ENCODE measurements at regions not wholly inside any gene's neighbourhood (a gene's known extent, or its start where the extent isn't known, plus 50 kb on each side); places are given as distances from the start of the nearest gene placed in this dataset.

DNA sequence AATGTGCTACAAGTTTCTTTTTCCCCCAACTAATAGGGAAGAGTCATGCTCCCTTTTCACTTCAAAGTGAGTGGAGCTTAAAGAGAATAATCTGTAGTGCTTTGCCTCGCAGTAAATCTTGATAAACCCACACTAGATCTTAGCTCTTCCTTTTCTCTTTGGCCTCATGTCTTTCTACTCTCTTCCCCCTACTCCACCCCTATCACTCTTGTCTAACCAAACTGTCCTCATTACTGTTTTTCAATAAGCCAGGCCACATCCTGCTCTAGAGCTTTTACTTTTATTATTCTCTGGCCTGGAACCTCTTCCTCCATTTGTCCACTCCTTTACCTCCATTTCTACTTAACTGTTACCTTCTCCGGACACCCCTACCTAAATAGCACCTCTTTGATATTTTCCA is 291.0 kb upstream of the SATB1 start:
- no peak for TF ChIP-seq TEAD4 (IDR thresholded peaks at IDR 0.05)
- TF ChIP-seq CREB1 (IDR thresholded peaks at IDR 0.05; ENCODE audit: low read depth), result no peak
- TF ChIP-seq FOXM1 (IDR thresholded peaks at IDR 0.05; ENCODE audit: borderline replicate concordance, low read depth), result no peak
- TF ChIP-seq USF1 (IDR thresholded peaks at IDR 0.05), result no peak
- no peak for TF ChIP-seq EGR1 (IDR thresholded peaks at IDR 0.05)
- no peak for TF ChIP-seq TAF1 (IDR thresholded peaks at IDR 0.05; ENCODE audit: low read depth)
- no peak for TF ChIP-seq TCF12 (IDR thresholded peaks at IDR 0.05; ENCODE audit: low read depth)
- TF ChIP-seq CEBPB (IDR thresholded peaks at IDR 0.05), result no peak
- no peak for TF ChIP-seq YY1 (IDR thresholded peaks at IDR 0.05; ENCODE audit: low read depth)
- no peak for TF ChIP-seq MAX (IDR thresholded peaks at IDR 0.05)
- no peak for TF ChIP-seq ZBTB7A (IDR thresholded peaks at IDR 0.05; ENCODE audit: low read depth)

DNA sequence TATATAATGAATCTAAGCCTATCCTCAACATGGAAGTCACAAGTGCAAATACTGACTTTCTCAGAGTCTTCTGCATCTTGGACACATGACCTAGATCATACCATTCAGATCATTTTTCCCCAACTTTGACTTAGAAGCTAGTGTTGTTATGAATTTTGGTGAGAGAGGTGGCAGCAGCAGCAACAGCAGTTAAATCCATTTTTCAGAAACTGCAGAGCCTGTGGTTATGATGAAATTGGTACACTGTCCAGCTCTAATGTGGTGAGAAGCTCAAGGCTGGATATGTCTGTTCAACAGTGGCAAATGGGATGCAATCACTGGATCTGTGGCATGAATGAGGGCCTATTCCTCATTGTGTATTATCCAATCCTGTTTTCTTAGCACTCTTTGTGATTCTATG is 290.1 kb upstream of the SATB1 start:
- TF ChIP-seq FOXM1 (IDR thresholded peaks at IDR 0.05; ENCODE audit: borderline replicate concordance, low read depth) (no peak), USF1 (IDR thresholded peaks at IDR 0.05) (no peak), TCF12 (IDR thresholded peaks at IDR 0.05; ENCODE audit: low read depth) (no peak)

DNA sequence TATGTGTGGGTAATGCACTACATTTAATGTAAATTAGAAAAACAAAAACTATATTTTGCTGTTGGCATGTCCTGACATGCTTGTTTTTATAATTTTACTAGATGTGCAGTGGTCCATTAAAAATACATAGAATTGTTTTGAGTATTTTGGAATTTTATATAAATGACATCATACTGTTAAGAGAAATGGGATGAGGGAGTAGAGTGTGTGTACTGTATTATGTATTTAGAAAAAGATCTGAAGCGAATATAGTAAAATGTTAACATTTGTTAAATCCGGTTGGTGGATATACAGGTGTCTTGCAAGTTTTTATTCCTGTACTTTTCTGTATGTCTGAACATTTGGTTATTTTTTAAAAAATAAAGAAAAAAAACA is 288.4 kb upstream of the SATB1 start:
- no peak for TF ChIP-seq NFIC (IDR thresholded peaks at IDR 0.05)
- TF ChIP-seq EGR1 (IDR thresholded peaks at IDR 0.05), result no peak
- no peak for TF ChIP-seq TAF1 (IDR thresholded peaks at IDR 0.05; ENCODE audit: low read depth)
- no peak for TF ChIP-seq CEBPB (IDR thresholded peaks at IDR 0.05)
- no peak for TF ChIP-seq TCF12 (IDR thresholded peaks at IDR 0.05; ENCODE audit: low read depth)
- no peak for TF ChIP-seq EP300 (IDR thresholded peaks at IDR 0.05; ENCODE audit: borderline replicate concordance)
- TF ChIP-seq USF1 (IDR thresholded peaks at IDR 0.05), result no peak
- TF ChIP-seq TEAD4 (IDR thresholded peaks at IDR 0.05), result no peak
- no peak for TF ChIP-seq MAX (IDR thresholded peaks at IDR 0.05)
- no peak for TF ChIP-seq YY1 (IDR thresholded peaks at IDR 0.05; ENCODE audit: low read depth)

DNA sequence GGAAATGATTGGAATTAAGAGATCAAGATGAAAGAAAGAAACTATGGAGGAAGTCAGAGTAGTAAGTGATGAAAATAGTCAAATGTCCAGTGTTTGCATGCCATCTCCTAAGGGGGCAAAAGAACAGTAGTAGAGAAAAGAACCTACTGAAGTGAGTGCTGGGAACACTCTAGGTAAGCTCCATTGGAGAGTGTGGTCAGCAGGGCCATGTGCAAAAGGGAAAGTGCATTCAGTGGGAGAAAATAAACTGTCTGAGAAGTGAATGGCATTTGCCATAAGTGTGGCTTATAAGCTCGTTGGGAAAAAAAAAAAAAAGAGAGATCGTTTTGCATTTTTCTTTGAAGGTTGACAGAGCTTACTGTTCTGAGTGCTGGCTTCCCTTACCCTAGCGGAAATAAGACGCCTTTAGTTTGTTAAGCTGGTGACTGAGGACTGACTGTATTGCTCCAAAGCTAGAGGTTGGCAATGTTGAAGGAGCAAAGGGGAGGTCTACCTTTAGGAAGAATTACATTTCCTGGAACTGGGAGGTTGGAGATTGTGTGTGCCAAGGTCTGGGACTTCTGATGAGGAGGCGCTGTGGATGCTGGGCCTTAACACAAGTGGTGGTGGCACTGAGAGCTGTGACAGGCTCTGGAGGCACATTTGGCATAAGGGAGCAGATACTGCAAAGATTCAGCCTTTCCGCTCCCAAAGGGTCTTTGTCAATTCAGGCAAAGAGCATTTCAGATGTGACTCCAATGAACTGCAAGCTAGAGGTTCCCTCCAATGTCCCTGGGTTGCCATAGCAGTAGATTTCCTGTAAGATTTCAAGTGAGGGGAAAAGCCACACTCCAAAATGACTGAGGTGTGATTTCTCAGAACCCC is 287.8 kb upstream of the SATB1 start:
- TF ChIP-seq FOXM1 (IDR thresholded peaks at IDR 0.05; ENCODE audit: borderline replicate concordance, low read depth) (no peak), USF1 (IDR thresholded peaks at IDR 0.05) (no peak), ZBTB7A (IDR thresholded peaks at IDR 0.05; ENCODE audit: low read depth) (no peak), CREB1 (IDR thresholded peaks at IDR 0.05; ENCODE audit: low read depth) (no peak), MAX (IDR thresholded peaks at IDR 0.05) (no peak), NFIC (IDR thresholded peaks at IDR 0.05) (no peak), TEAD4 (IDR thresholded peaks at IDR 0.05) (no peak), EP300 (IDR thresholded peaks at IDR 0.05; ENCODE audit: borderline replicate concordance) (no peak), YY1 (IDR thresholded peaks at IDR 0.05; ENCODE audit: low read depth) (no peak), REST (IDR thresholded peaks at IDR 0.05; ENCODE audit: low read depth) (no peak), TCF12 (IDR thresholded peaks at IDR 0.05; ENCODE audit: low read depth) (no peak), CEBPB (IDR thresholded peaks at IDR 0.05) (no peak), TAF1 (IDR thresholded peaks at IDR 0.05; ENCODE audit: low read depth) (no peak), EGR1 (IDR thresholded peaks at IDR 0.05) (no peak), RAD21 (IDR thresholded peaks at IDR 0.05; ENCODE audit: low read depth) (no peak)

DNA sequence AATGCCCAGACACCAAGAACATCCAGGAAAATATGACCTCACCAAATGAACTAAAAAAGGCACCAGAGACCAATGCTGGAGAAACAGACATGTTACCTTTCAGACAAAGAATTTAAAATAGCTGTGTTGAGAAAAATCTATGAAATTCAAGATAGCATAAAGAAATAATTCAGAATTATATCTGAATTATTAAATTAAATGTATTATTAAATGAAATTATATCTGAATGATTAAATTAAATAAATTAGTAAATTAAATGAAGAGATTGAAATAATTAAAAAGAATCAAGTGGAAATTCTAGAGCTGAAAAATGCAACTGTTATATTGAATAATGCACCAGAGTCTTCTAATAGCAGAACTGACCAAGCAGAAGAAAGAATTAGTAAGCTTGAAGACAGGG is 279.2 kb upstream of the SATB1 start:
- TF ChIP-seq YY1 (IDR thresholded peaks at IDR 0.05; ENCODE audit: low read depth) (no peak), MAX (IDR thresholded peaks at IDR 0.05) (no peak), RAD21 (IDR thresholded peaks at IDR 0.05; ENCODE audit: low read depth) (no peak), USF1 (IDR thresholded peaks at IDR 0.05) (no peak), FOXM1 (IDR thresholded peaks at IDR 0.05; ENCODE audit: borderline replicate concordance, low read depth) (no peak), NFIC (IDR thresholded peaks at IDR 0.05) (no peak), TCF12 (IDR thresholded peaks at IDR 0.05; ENCODE audit: low read depth) (no peak), CREB1 (IDR thresholded peaks at IDR 0.05; ENCODE audit: low read depth) (no peak), REST (IDR thresholded peaks at IDR 0.05; ENCODE audit: low read depth) (no peak), CEBPB (IDR thresholded peaks at IDR 0.05) (no peak), EP300 (IDR thresholded peaks at IDR 0.05; ENCODE audit: borderline replicate concordance) (no peak), ZBTB7A (IDR thresholded peaks at IDR 0.05; ENCODE audit: low read depth) (no peak), TEAD4 (IDR thresholded peaks at IDR 0.05) (no peak), TAF1 (IDR thresholded peaks at IDR 0.05; ENCODE audit: low read depth) (no peak), EGR1 (IDR thresholded peaks at IDR 0.05) (no peak)

Measured in Ishikawa (cell line).